ENCODE measurements at regions not wholly inside any gene's neighbourhood (a gene's known extent, or its start where the extent isn't known, plus 50 kb on each side); places are given as distances from the start of the nearest gene placed in this dataset.

GRCh38 chr20:40813708-40814630 is 124.9 kb upstream of the MAFB start:
- no peak overlapping the region for H3K4me3 ChIP-seq (ENCODE audit: low read depth in 2 of 2, low read length in 2 of 2)
- no peaks in the 10 kb centered on the region; the same call in 1 of the 2 replicates for H3K36me3 ChIP-seq (ENCODE audit: control insufficient read depth, insufficient read depth, low read length)
- ChIA-PET POLR2A (no interaction called here), CTCF (no interaction called here)
- no peaks in the 10 kb centered on the region for H3K4me1 ChIP-seq (ENCODE audit: control insufficient read depth, insufficient read depth, low read length)
- no TSS peak for BruUV-seq (replicated peaks)
- TF ChIP-seq CTCF (IDR thresholded peaks at IDR 0.05), result no peak
- TF ChIP-seq POLR2AphosphoS5 (IDR thresholded peaks at IDR 0.05; ENCODE audit: low read depth, low read length), result no peak
- TF ChIP-seq REST (IDR thresholded peaks at IDR 0.05; ENCODE audit: insufficient read depth in 1 of 2, low read depth in 2 of 2, low read length in 1 of 2), result no peak
- TF ChIP-seq TCF7L2 (IDR thresholded peaks at IDR 0.05; ENCODE audit: low read depth, low read length), result no peak
- no peak for TF ChIP-seq SIN3A (IDR thresholded peaks at IDR 0.05; ENCODE audit: borderline replicate concordance, insufficient read depth, low read depth, low read length)
- in situ Hi-C loops (cut with HindIII; ENCODE audit: low pct_unique_long_range_greater_than_20kb, low sequenced_read_pairs), result no loop called here
- intact Hi-C loops (cut with micrococcal nuclease; ENCODE audit: unreplicated experiment), result no loop called here
- H3K27ac ChIP-seq (ENCODE audit: low read length), result no peak overlapping the region
- H3K27me3 ChIP-seq (ENCODE audit: control insufficient read depth, insufficient read depth, low read length), result peaks cover 2% of the 10 kb centered on the region
- 0 out of 2 replicates have a peak, but pooled peaks have one; percentile 50 for ATAC-seq
- no peaks in the 10 kb centered on the region for H3K9me3 ChIP-seq (ENCODE audit: control insufficient read depth, insufficient read depth, low read depth, low read length)
- no peak for DNase-seq (ENCODE audit: low read depth, low spot score)

- no TSS peak for BruUV-seq (replicated peaks)
- H3K9me3 ChIP-seq (ENCODE audit: control insufficient read depth, insufficient read depth, low read depth, low read length), result no peaks in the 10 kb centered on the region
- H3K27ac ChIP-seq (ENCODE audit: low read length), result no peak overlapping the region
- no peak for DNase-seq (ENCODE audit: low read depth, low spot score)
- ChIA-PET POLR2A (no interaction called here), CTCF (no interaction called here)
- no peaks in the 10 kb centered on the region; the same call in 1 of the 2 replicates for H3K36me3 ChIP-seq (ENCODE audit: control insufficient read depth, insufficient read depth, low read length)
- no peak for TF ChIP-seq CTCF (IDR thresholded peaks at IDR 0.05)
- TF ChIP-seq REST (IDR thresholded peaks at IDR 0.05; ENCODE audit: insufficient read depth in 1 of 2, low read depth in 2 of 2, low read length in 1 of 2), result no peak
- TF ChIP-seq TCF7L2 (IDR thresholded peaks at IDR 0.05; ENCODE audit: low read depth, low read length), result no peak
- TF ChIP-seq SIN3A (IDR thresholded peaks at IDR 0.05; ENCODE audit: borderline replicate concordance, insufficient read depth, low read depth, low read length), result no peak
- no peak for TF ChIP-seq POLR2AphosphoS5 (IDR thresholded peaks at IDR 0.05; ENCODE audit: low read depth, low read length)
- ATAC-seq, result no peak
- intact Hi-C loops (cut with micrococcal nuclease; ENCODE audit: unreplicated experiment), result no loop called here
- no peaks in the 10 kb centered on the region for H3K4me1 ChIP-seq (ENCODE audit: control insufficient read depth, insufficient read depth, low read length)
- no peak overlapping the region for H3K4me3 ChIP-seq (ENCODE audit: low read depth in 2 of 2, low read length in 2 of 2)
- in situ Hi-C loops (cut with HindIII; ENCODE audit: low pct_unique_long_range_greater_than_20kb, low sequenced_read_pairs), result no loop called here
- peaks cover 2% of the 10 kb centered on the region; the same call in 1 of the 2 replicates for H3K27me3 ChIP-seq (ENCODE audit: control insufficient read depth, insufficient read depth, low read length)
Measured at GRCh38 chr20:40814631-40814960, 125.6 kb upstream of the MAFB start.

Data from Panc1 (cell line).